ENCODE measurements at regions not wholly inside any gene's neighbourhood (a gene's known extent, or its start where the extent isn't known, plus 50 kb on each side); places are given as distances from the start of the nearest gene placed in this dataset.

DNA sequence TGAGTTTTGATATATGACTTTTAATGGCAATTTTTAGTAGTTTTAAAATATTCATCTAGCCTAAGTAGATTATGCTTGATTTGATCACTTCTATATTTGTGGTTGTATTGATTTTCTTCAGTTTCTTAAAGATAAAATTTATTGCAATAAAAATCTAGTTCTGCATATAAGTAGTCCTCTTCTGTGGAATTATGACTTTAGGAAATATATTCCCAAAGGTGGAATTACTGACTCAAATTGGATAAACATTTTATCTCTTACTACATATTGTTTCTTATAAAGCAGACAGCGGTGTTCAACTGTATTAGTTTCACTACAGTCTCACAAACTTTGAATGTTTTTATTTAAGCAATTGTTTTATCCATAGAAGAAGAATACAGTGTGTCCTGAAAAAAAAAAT, 883.0 kb upstream of the SEMA6A start:
- intact Hi-C loops (cut with DNase I), result no loop called here
- DNase-seq (ENCODE audit: low spot score), result no peak

DNA sequence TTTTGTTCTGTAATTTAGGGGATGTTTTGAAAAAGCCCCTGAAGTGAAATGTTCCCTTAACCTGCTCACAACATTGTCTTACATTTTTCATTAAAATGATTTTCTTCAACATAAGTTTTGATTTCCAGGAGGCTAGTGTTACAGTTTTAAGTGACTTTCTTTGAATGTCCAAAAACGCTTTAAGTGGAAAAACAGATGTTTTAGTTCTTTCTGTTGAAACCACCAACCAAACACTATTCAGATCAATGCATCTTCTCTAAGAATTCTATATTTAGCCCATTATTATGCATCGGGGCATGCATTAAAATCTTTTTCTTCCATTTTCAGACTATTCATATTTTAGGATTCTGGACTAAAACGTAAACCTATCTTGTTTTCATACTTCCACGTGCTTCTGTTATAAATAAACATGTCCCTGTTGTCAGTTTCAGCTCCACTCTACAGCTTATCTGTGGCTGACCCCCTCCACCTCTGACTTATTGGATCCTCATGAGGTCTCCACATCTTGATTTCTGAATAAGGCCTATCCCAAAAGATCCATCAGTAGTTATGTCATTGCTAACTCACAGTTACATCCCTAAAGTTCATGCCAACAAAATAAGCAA, 882.3 kb upstream of the SEMA6A start:
- intact Hi-C loops (cut with DNase I), result no loop called here
- no peak for DNase-seq (ENCODE audit: low spot score)

DNA sequence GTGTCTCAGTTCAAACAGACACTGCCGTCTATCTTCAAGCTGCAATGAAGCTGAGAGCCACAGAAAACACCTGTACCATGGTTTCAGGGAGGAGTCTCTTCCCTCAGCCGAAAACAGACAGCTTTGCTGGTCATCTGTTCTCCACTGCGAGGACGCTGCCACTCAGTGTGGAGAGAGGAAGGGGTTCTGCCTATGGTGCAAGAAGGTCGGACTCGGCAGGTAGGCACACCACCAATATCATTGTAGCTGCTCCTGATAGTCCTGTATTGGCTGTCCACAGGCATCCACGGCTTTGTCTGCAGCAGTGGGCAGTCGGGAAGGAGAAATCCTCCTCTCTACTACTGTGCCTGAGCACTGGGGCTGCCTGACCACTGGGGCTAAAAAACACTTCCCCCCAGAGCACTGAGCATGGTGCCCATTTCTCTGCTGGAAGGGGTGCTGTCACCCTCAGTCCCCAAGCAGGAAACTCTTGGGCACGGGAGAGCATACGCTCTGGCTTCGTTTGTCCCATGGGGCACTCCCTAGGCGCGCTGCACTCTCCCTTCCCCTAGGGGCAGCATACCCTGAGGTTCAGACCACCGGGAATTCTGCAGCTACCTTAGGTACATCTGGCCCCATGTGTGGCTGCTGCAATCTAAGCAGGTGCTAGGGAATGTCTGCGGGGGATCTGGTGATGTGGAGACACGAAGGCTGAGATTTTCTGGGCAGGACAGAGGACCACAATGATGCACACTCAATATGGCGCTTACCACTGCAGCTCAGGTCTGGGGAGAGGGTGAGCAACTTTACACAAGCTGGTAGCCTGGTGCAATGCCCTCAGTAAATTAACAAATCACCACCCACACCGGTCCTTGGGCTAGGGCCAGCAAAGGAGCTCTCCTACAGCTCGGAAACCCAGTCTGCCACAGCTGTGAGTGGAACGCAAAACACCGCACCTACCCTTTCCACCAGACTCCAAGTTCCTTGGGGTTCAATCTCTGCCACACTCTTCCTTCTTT, 880.9 kb upstream of the SEMA6A start:
- no peak for DNase-seq (ENCODE audit: low spot score)
- intact Hi-C loops (cut with DNase I), result loop anchor here (2.0 kb wide), 1 partner anchor 1337 kb away; no protein-coding TSS in a partner anchor

GRCh38 chr5:117454716-117455212, 880.1 kb upstream of the SEMA6A start:
- intact Hi-C loops (cut with DNase I), result loop anchor here (2.0 kb wide), 1 partner anchor 1338 kb away; no protein-coding TSS in a partner anchor
- no peak for DNase-seq (ENCODE audit: low spot score)

- intact Hi-C loops (cut with DNase I), result no loop called here
- DNase-seq (ENCODE audit: low spot score), result no peak
These were observed 862.2 kb upstream of the SEMA6A start for GRCh38 chr5:117436846-117437245.

GRCh38 chr5:117435203-117435602, 860.6 kb upstream of the SEMA6A start:
- DNase-seq (ENCODE audit: low spot score), result no peak
- intact Hi-C loops (cut with DNase I), result no loop called here

GRCh38 chr5:117434254-117434653, 859.6 kb upstream of the SEMA6A start:
- intact Hi-C loops (cut with DNase I), result no loop called here
- no peak for DNase-seq (ENCODE audit: low spot score)

DNA sequence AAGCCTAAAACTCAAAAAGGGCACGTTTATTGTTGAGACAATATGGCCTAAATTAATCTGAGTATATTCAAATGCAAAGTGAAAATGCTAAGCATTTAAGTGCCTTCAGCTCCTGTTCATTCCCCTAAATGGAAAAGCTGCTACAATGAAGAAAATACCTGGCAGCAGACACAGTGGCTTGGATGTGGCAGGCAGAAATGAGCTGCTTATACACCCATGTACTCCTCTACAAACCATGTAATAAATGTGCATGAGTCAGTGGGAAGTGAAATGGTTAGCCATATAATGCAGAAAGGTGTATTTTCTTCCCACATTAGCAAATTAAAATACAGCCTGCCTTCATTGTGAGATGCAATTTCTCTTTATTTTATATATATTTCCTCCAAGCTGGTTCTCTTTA, 859.2 kb upstream of the SEMA6A start:
- DNase-seq (ENCODE audit: low spot score), result no peak
- intact Hi-C loops (cut with DNase I), result no loop called here

DNA sequence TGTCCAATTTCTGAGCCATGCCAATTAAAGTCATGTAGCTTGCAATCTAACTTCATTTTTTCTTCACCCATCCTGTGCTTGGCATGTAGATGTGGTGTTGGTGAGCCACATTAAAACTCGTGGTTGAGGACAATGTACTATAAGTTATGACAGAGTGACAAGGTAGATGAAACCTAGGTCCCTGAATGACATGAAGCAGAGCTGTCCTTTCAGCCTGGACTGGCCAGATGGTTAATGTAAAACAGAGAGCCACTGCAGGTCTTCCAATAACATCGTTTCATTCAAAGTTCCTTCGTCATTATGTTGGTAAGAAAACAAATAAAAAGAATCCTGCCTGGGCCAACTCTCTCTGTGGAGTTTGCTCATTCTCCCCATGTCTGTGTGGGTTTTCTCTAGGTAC, 856.5 kb upstream of the SEMA6A start:
- no peak for DNase-seq (ENCODE audit: low spot score)
- intact Hi-C loops (cut with DNase I), result no loop called here

- intact Hi-C loops (cut with DNase I), result no loop called here
- DNase-seq (ENCODE audit: low spot score), result no peak
These were observed 850.5 kb upstream of the SEMA6A start for GRCh38 chr5:117425163-117425562.

DNA sequence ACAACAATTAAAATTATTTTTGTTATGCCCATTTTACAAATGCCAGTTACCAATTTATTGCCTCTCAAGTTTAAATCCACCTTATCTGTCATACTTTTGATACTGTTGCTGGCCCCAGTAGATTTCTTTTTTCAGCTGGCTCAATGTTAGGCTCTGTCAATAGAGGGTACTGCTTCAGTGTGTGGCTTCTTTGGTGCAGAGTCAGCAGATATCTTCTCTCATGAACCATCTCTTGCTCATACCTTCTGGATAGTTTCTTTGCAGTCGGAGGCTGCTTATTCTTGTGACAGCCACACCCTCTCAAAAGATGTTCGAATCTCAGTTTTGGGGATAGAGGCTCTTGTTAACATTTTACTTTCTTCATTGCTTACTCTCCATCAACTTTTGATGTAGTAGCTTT, 849.9 kb upstream of the SEMA6A start:
- intact Hi-C loops (cut with DNase I), result no loop called here
- no peak for DNase-seq (ENCODE audit: low spot score)

DNA sequence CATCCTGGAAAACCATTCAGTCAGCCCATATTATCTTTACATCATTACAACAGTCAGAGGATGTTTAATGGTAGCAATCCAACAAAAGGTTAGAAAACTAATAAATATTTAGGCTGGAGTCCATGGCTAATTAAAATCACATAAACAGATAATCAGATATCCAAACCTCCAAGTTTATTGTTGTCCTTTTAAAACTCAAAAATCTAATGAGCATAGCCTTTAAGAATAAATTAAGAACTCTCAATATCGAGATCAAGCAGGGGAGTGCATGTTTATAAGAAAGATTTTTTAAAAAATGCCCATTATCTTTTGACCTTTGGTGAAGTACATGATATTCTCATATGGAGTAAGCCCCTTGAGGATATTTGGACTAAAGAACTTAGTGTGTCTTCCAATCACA, 842.9 kb upstream of the SEMA6A start:
- intact Hi-C loops (cut with DNase I), result no loop called here
- no peak for DNase-seq (ENCODE audit: low spot score)

- DNase-seq (ENCODE audit: low spot score), result no peak
- intact Hi-C loops (cut with DNase I), result no loop called here
These were observed 840.3 kb upstream of the SEMA6A start for GRCh38 chr5:117414926-117415325.

GRCh38 chr5:117411701-117412100, 837.1 kb upstream of the SEMA6A start:
- intact Hi-C loops (cut with DNase I), result no loop called here

DNA sequence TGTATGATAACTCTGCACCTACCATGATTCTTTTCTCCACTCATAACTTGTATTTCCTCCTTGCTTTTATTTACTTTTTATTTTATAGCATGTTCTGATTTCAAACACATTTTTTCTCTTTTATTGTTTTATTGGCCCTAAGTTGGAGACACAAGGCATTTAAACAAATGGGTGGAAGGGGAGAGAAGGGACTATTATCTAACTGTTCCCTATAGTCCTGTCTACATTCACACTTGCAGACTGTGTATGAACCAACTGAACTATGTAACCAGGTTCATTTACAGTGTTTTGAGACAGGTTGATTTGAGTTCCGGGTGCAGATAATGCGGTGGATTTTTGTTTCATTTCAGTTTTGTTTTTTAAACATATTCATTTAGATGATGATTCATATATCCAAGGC, 830.6 kb upstream of the SEMA6A start:
- no peak for DNase-seq (ENCODE audit: low spot score)
- intact Hi-C loops (cut with DNase I), result no loop called here

More at GRCh38 chr5:117411701-117412100, 837.1 kb upstream of the SEMA6A start:
- no peak for DNase-seq (ENCODE audit: low spot score)

DNA sequence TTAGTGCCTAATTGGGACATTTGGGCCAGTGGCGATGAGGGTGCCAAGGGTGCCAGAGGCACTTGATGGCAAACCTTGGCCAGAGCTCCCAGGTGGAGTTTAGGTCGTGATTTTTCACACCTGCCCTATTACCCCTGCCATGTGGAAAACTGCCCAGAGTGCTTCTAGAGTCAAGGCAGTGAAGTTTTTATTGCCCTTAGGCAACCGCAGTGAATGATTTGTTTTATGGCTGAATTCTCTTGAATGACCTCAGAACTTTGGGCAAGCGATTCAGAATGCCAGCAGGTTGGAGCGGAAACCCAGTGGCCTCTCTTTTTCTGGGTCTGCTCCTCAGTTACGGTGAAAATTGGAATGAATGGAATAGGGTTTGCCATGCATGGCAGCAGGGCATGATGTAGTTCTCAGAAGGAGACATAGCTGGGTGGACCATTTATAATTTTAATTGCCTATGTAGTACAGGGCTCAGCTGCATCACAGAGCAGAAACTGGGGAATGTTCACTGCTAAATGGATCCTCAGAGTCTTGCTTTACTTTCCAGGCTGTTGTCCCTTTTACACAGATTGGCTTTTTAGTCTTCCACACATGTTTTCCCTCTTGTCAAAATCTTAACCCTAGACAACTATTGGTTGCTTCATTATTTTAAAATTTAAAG, 820.0 kb upstream of the SEMA6A start:
- DNase-seq (ENCODE audit: low spot score), result no peak
- intact Hi-C loops (cut with DNase I), result no loop called here

- DNase-seq (ENCODE audit: low spot score), result no peak
These were observed 818.5 kb upstream of the SEMA6A start for GRCh38 chr5:117393125-117393524.

DNA sequence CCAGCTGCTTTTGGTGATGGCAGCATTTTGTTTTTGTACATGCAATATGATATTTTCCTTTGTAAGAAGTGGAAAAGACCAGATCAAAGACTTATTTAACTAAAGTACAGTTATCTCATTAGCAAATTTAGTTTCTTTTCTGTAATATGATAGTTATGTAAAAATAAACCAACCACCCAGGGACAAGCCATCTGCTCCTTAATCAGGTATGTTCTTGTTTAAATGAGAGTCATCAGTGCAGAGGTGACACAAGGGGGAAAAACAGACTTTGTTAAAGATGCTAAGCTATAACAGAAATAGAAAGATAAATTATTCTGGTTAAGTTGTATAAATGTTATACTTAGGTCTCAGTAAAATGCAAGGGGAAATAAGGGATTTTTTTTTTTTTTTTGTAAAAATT, 805.7 kb upstream of the SEMA6A start:
- intact Hi-C loops (cut with DNase I), result no loop called here
- no peak for DNase-seq (ENCODE audit: low spot score)

More at GRCh38 chr5:117393125-117393524, 818.5 kb upstream of the SEMA6A start:
- intact Hi-C loops (cut with DNase I), result no loop called here

- intact Hi-C loops (cut with DNase I), result no loop called here
- DNase-seq (ENCODE audit: low spot score), result no peak
These were observed 804.9 kb upstream of the SEMA6A start for GRCh38 chr5:117379521-117379920.

DNA sequence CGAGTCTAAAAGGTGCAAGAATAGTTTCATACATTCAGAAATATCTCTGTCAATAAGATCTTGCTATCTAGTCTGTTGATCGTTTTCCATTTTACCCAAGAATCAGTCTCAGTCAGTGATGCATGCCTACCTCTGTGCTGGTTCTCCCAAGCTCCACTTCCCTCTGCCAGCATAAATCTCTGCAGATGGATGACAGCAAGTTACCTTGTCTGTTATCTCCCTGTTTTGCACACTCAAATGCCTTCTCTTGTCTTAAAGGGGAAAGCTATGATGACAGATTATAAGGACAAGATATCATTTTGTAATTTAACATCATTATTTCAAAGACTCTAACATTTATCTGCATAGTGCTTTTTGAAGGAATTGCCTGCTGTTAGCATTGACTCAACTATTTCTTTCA, 802.1 kb upstream of the SEMA6A start:
- intact Hi-C loops (cut with DNase I), result no loop called here
- DNase-seq (ENCODE audit: low spot score), result no peak

Measured in cardiac septum (tissue), 1 donor.